PC-3 (cell line): ENCODE measurements at regions not wholly inside any gene's neighbourhood (a gene's known extent, or its start where the extent isn't known, plus 50 kb on each side); places are given as distances from the start of the nearest gene placed in this dataset.

Experiments used
- ATAC-seq: fragments of 200-7000 bp; cut with Tn5 transposase; 2 replicates; pipeline ENCODE4 v1.9.1; 2020; ENCODE audit warnings: mild to moderate bottlenecking, moderate library complexity
- BruUV-seq: library from RNA; stranded (reverse); fragments of 400-500 nt; replicated peaks from 2 replicates; lab custom pipeline; 2021; lab: Mats Ljungman, UMichigan
- CTCF ChIA-PET: fragments of 300-600 bp; sonication (Branson Sonifier 250); formaldehyde crosslinking; loops from one replicate; lab custom pipeline; 2022; ENCODE audit warnings: antibody characterized with exemption; lab: Charles Lee
- POLR2A ChIA-PET: fragments of 300-600 bp; sonication (Branson Sonifier 250); formaldehyde crosslinking; loops from one replicate; lab custom pipeline; 2022; ENCODE audit warnings: antibody characterized with exemption; ENCODE audit not compliant: unreplicated experiment; lab: Charles Lee
- DNase-seq: peaks from one replicate; pipeline ENCODE4 v3.0.0-alpha.2; 2015
- H2AFZ ChIP-seq: fragments of 300-600 bp; sonication (generic); 2 replicates; pipeline ENCODE4 v1.6.0; 2016; ENCODE audit warnings: antibody characterized with exemption, low read length
- H3F3A ChIP-seq: fragments of 300-600 bp; sonication (generic); one replicate; pipeline ENCODE4 v1.6.0; 2017; ENCODE audit warnings: antibody characterized with exemption, low read length, control low read depth, mild to moderate bottlenecking; ENCODE audit not compliant: unreplicated experiment
- H3K27ac ChIP-seq: fragments of 300-600 bp; sonication (generic); 2 replicates; pipeline ENCODE4 v1.5.1; 2016; ENCODE audit warnings: mild to moderate bottlenecking, low read length
- H3K27me3 ChIP-seq: fragments of 300-600 bp; sonication (generic); 2 replicates; pipeline ENCODE4 v1.6.1; 2016; ENCODE audit warnings: low read length, mixed read lengths
- H3K36me3 ChIP-seq: fragments of 300-600 bp; sonication (generic); 2 replicates; pipeline ENCODE4 v1.6.1; 2016; ENCODE audit warnings: low read depth, mixed run types, low read length, mixed read lengths
- H3K4me1 ChIP-seq: fragments of 300-600 bp; sonication (generic); 2 replicates; pipeline ENCODE4 v1.5.1; 2016; ENCODE audit warnings: low read length; ENCODE audit not compliant: insufficient read depth
- H3K4me2 ChIP-seq: fragments of 300-600 bp; sonication (generic); 2 replicates; pipeline ENCODE4 v1.6.0; 2016; ENCODE audit warnings: low read length
- H3K4me3 ChIP-seq: fragments of 300-600 bp; sonication (generic); 2 replicates; pipeline ENCODE4 v1.5.1; 2016; ENCODE audit warnings: mild to moderate bottlenecking, low read length, mixed read lengths
- H3K79me2 ChIP-seq: fragments of 300-600 bp; sonication (generic); 2 replicates; pipeline ENCODE4 v1.6.1; 2017; ENCODE audit warnings: low read length, mixed read lengths
- H3K9ac ChIP-seq: fragments of 300-600 bp; sonication (generic); 2 replicates; pipeline ENCODE4 v1.6.0; 2016; ENCODE audit warnings: mild to moderate bottlenecking, low read length
- H3K9me2 ChIP-seq: fragments of 300-600 bp; sonication (generic); replicated peaks from 2 replicates; pipeline ENCODE4 v1.6.1; 2016; ENCODE audit warnings: mixed run types, low read length, mixed read lengths
- H3K9me3 ChIP-seq: fragments of 300-600 bp; sonication (generic); 2 replicates; pipeline ENCODE4 v1.6.1; 2016; ENCODE audit warnings: low read length, mixed read lengths
- H4K20me1 ChIP-seq: fragments of 300-600 bp; sonication (generic); 2 replicates; pipeline ENCODE4 v1.6.1; 2016; ENCODE audit warnings: low read length, mixed read lengths
- CTCF ChIP-seq: fragments of 300-600 bp; sonication (generic); conservative IDR thresholded peaks from 2 replicates; pipeline ENCODE4 v1.5.1; 2017; ENCODE audit warnings: antibody characterized with exemption, low read depth, mild to moderate bottlenecking, low read length
- EZH2 ChIP-seq: fragments of 300-600 bp; sonication (generic); IDR thresholded peaks from one replicate; pipeline ENCODE4 v1.6.1; 2017; ENCODE audit warnings: antibody characterized with exemption, mild to moderate bottlenecking, low read length; ENCODE audit not compliant: unreplicated experiment
- EZH2phosphoT487 ChIP-seq: fragments of 300-600 bp; sonication (generic); IDR thresholded peaks from 2 replicates; pipeline ENCODE4 v1.6.1; 2018; ENCODE audit warnings: mild to moderate bottlenecking, antibody characterized with exemption, low read length, borderline replicate concordance
- intact Hi-C: fragments of 100-400 bp; cut with micrococcal nuclease; formaldehyde crosslinking; loops from 2 replicates; pipeline ENCODE4 v1.9.0; 2023

GRCh38 chr17:59504821-59505220 lies 60.6 kb upstream of the DHX40 start:
- Histone ChIP-seq H3K9me3 (no peaks in the 10 kb centered on the region), H3K9ac (no peak overlapping the region), H3K27ac (no peak overlapping the region), H2AFZ (no peak overlapping the region), H4K20me1 (no peaks in the 10 kb centered on the region), H3K4me2 (no peak overlapping the region), H3K4me3 (no peak overlapping the region), H3K79me2 (no peaks in the 10 kb centered on the region), H3K4me1 (no peaks in the 10 kb centered on the region), H3K9me2 (no peaks in the 10 kb centered on the region), H3K27me3 (peaks cover 4% of the 10 kb centered on the region; the same call in 1 of the 2 replicates), H3F3A (no peaks in the 10 kb centered on the region), H3K36me3 (no peaks in the 10 kb centered on the region)
- BruUV-seq, result no TSS peak
- ChIA-PET POLR2A (no interaction called here), CTCF (no interaction called here)
- DNase-seq (no peak), ATAC-seq (no peak)
- intact Hi-C loops, result no loop called here
- TF ChIP-seq EZH2phosphoT487, result no peak
- no peak for TF ChIP-seq CTCF

GRCh38 chr17:59505610-59506276 lies 59.7 kb upstream of the DHX40 start:
- CTCF ChIA-PET, result no interaction called here
- H3K9ac ChIP-seq, result no peak overlapping the region
- intact Hi-C loops, result no loop called here
- no peak overlapping the region for H3K4me2 ChIP-seq
- H4K20me1 ChIP-seq, result no peaks in the 10 kb centered on the region
- H3K9me2 ChIP-seq, result no peaks in the 10 kb centered on the region
- H3K79me2 ChIP-seq, result no peaks in the 10 kb centered on the region
- no peaks in the 10 kb centered on the region for H3K9me3 ChIP-seq
- H3K36me3 ChIP-seq, result no peaks in the 10 kb centered on the region
- no TSS peak for BruUV-seq
- TF ChIP-seq CTCF, result no peak
- TF ChIP-seq EZH2phosphoT487, result no peak
- TF ChIP-seq EZH2, result no peak
- peaks cover 4% of the 10 kb centered on the region; the same call in 1 of the 2 replicates for H3K27me3 ChIP-seq
- POLR2A ChIA-PET, result no interaction called here
- H3K4me3 ChIP-seq, result no peak overlapping the region
- DNase-seq (peak; percentile 66), ATAC-seq (no peak)
- no peaks in the 10 kb centered on the region for H3F3A ChIP-seq
- no peaks in the 10 kb centered on the region for H3K4me1 ChIP-seq
- no peak overlapping the region for H2AFZ ChIP-seq
- H3K27ac ChIP-seq, result no peak overlapping the region

- H3K9ac ChIP-seq, result no peak overlapping the region
- H4K20me1 ChIP-seq, result no peaks in the 10 kb centered on the region
- ChIA-PET CTCF (no interaction called here), POLR2A (no interaction called here)
- no peaks in the 10 kb centered on the region for H3K4me1 ChIP-seq
- no peaks in the 10 kb centered on the region for H3K9me3 ChIP-seq
- no TSS peak for BruUV-seq
- no peaks in the 10 kb centered on the region for H3K36me3 ChIP-seq
- H3K27me3 ChIP-seq, result no peaks in the 10 kb centered on the region
- no peaks in the 10 kb centered on the region for H3K79me2 ChIP-seq
- DNase-seq (no peak), ATAC-seq (peak; percentile 29; the same call in 1 of the 2 replicates)
- no peak overlapping the region for H3K4me3 ChIP-seq
- no peak overlapping the region for H3K27ac ChIP-seq
- TF ChIP-seq CTCF (no peak), EZH2 (no peak), EZH2phosphoT487 (no peak)
- no peaks in the 10 kb centered on the region for H3K9me2 ChIP-seq
- no peak overlapping the region for H3K4me2 ChIP-seq
- H2AFZ ChIP-seq, result no peak overlapping the region
- intact Hi-C loops, result no loop called here
- no peaks in the 10 kb centered on the region for H3F3A ChIP-seq
Observed at GRCh38 chr17:59506894-59507726, 58.3 kb upstream of the DHX40 start.
